SW480 (cell line): ENCODE measurements at regions not wholly inside any gene's neighbourhood (a gene's known extent, or its start where the extent isn't known, plus 50 kb on each side); places are given as distances from the start of the nearest gene placed in this dataset.
"Not testable (repeated sequence)": the region's sequence is repeated elsewhere in the genome, so short reads cannot be mapped to it uniquely, and the experiment has no call there.

Experiments
- DNase-seq: peaks from one replicate; pipeline ENCODE4 v3.0.0-alpha.2; 2016; ENCODE audit warnings: low spot score

- no peak for DNase-seq
Observed at GRCh38 chrX:113315927-113316326, 475.3 kb upstream of the AMOT start.

- DNase-seq = no peak
Observed at GRCh38 chrX:113305496-113305895, 464.9 kb upstream of the AMOT start.

DNA sequence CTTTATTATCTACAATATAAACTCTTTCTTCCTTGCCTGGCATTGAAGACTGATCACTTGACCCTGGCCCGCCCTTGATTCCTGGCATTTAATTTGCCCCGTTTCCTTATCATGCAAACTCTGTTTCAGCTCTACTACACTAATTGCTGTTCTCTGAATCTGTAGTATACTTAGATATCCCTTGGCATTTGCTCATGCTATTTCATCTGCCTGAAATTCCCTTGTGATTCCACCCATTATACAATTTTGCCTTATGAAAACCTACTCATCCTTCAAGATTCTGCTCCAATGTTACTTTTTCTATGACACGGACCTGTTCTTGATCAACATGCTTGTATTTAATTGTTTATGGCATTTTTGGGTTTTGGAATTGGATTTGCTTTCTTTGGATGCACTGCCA, 459.9 kb upstream of the AMOT start:
- no peak for DNase-seq

- no peak for DNase-seq
Observed at GRCh38 chrX:113297437-113297836, 456.8 kb upstream of the AMOT start.

DNA sequence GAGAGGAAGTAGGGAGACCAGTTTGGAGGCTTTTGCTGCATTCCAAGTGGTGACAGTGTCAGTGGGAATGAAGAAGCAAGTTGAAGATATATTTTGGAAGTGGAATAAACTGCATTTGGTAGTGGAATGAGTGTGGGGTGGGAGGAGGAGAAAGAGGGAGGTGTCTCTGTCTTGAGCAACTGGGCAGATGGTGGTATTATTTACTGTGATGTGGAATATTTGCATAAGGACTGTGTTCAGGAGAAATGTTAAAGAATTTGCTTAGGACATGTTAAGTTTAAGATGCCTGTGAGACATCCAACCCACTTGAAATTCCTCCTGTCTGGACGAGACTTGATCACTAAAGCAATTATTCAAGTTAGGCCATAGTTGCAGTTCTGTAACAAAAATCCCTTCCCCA, 448.9 kb upstream of the AMOT start:
- no peak for DNase-seq

DNA sequence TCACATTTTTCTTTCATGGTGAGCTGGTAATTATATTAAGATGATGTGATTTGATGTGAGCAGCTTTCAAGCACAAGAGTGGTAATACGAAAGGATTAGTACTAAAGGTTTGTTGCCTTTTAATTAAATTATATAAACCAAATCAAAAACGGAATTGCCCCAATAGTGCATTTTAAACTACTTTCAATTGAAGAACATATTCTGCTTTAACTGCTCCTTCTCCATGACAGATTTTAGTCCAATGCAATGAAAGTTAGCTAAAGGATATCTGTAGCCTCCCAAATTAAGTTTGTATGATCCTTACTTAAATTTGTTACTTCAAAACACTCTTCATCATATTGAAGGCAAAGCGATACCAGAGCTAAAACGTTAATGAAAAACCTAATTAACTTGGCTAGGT, 447.1 kb upstream of the AMOT start:
- no peak for DNase-seq

- no peak for DNase-seq
Observed at GRCh38 chrX:113275804-113276203, 435.2 kb upstream of the AMOT start.

DNA sequence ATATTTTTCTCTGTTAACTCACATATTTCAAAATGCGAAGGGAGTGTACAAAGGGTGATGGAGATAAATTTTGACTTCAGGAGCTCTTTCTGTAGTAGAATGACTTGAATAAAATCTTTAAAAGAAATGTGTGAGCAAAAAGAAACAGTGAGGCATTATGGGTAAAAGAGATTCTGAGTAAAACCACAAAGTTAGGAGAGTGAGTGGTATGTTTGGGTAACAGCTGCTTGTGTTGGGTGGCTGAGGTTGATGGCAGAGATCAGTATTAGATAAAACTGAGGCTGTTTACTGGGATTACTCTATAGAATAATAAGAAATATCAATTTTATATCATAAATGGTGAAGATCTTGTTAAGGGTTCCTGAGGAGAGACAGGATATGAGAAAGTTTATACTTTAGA, 434.2 kb upstream of the AMOT start:
- DNase-seq = no peak

DNA sequence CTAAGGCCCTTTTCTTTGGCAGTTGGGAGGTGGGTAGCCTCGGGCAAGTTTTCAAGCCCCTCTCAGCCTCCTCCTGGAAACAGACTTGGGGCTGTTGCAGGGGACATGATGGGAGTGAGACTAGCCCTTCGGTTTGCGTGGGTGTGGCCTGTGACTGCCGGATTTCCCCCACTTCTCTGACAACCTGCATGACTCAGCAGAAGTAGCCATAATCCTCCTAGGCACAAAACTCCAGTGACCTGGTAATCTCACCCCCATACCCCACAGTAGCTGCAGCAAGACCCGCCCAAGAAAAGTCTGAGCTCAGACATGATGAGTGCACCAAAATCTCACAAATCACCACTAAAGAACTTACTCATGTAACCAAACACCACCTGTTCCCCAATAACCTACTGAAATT, 433.7 kb upstream of the AMOT start:
- no peak for DNase-seq

- no peak for DNase-seq
Observed at GRCh38 chrX:113269203-113269602, 428.6 kb upstream of the AMOT start.

DNA sequence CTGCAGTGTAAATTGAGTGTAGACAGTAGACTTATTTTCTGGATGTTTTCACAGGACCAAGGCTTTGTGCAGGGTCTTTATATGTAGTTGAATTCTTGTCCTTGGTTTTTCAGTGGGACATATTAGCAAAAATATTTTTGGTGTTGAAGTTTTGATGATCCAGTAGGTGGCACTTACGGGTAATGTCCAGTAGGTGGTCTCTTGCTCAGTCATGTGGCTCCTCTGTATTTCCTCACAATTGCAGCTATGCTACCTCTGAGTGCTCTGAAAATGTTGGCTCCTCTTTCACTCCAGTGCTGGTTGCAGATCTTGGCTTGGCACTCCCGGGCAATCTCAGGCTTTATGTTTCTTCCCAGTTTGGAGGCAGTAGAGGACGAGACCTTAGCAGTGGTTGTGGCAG, 419.8 kb upstream of the AMOT start:
- DNase-seq = no peak

- DNase-seq = no peak
Observed at GRCh38 chrX:113222305-113222704, 381.7 kb upstream of the AMOT start.

DNA sequence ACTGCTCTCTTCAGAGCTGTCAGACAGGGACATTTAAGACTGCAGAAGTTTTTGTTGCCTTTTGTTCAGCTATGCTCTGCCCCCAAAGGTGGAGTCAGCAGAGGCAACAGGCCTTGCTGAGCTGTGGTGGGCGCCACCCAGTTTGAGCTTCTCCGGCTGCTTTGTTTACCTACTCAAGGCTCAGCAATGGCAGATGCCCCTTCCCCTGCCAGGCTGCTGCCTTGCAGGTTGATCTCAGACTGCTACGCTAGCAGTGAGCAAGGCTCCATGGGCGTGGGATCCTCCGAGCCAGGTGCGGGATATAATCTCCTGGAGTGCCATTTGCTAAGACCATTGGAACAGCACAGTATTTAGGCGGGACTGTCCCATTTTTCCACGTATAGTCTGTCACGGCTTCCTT, 371.4 kb upstream of the AMOT start:
- DNase-seq = no peak

GRCh38 chrX:113202601-113203000, 362.0 kb upstream of the AMOT start:
- no peak for DNase-seq

GRCh38 chrX:113195949-113196348, 355.3 kb upstream of the AMOT start:
- no peak for DNase-seq

DNA sequence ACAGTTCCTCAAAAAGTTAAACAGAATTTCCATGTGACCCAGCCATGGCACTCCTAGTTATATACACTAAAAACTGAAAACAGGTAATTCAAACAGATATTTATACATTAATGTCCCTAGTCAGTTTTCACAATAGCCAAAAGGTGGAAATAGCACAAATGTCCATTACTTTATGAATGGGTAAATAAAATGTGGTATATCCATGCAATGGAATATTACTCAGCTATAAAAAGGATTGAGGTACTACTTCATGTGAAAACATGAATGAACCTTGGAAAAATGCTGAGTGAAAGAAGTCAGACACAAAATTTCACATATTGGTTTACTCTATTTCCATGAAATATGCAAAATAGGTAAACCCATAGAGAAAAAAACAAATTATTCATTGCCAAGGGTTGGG, 351.8 kb upstream of the AMOT start:
- DNase-seq = no peak

DNA sequence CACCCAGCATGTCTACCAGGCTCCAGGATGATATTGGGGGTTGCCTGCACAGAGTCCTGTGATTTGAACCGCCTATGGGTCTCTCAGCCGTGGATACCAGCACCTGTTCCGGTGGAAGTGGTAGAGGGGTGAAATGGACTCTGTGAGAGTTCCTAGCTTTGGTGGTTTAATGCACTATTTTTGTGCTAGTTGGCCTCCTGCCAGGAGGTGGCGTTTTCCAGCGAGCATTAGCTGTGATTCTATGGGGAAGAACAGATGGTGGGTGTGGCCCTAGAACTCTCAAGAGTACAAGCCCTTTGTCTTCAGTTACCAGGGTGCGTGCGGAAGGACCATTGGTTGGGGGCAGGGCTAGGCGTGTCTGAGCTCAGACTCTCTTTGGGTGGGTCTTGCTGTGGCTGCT, 316.9 kb upstream of the AMOT start:
- DNase-seq = no peak

GRCh38 chrX:113154315-113154714, 313.7 kb upstream of the AMOT start:
- not testable (repeated sequence) for DNase-seq

GRCh38 chrX:113136836-113137235, 296.2 kb upstream of the AMOT start:
- DNase-seq = no peak

DNA sequence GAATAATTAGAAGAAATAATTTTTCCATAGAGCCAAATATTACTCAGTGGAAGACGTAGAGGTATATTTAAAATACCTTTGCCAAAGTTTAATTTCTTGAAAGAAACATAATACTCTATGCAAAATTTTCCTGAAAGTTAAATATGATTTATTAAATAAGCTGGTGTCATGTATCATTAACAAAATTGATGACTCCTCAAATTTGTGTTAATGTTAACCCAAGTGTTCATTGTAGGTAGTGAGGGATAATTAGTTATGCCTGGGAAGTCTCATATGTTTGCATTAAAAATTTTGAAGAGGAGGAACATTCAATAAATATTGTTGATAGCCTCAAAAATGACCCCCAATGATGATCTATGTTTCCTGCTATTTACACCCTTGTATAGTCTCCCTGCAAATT, 292.7 kb upstream of the AMOT start:
- no peak for DNase-seq

DNA sequence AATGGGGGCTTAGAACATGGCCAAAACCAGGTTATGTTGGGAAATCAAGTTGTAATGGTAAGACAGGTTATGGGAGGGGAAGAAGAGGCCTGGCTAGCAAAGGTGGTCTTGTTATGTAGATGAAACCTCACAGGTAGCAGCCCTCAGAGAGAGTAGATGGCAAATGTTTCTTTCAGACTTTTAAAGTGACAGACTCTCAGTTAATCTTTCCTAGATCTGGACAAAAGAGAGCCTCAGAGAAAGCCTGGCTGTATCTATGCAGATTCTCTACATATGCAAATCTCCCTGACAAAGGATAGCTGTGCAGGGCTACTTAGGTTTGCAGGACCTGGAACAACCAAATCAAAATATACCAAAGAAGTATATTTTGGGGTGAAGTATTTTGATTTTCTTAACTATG, 284.1 kb upstream of the AMOT start:
- DNase-seq = no peak

DNA sequence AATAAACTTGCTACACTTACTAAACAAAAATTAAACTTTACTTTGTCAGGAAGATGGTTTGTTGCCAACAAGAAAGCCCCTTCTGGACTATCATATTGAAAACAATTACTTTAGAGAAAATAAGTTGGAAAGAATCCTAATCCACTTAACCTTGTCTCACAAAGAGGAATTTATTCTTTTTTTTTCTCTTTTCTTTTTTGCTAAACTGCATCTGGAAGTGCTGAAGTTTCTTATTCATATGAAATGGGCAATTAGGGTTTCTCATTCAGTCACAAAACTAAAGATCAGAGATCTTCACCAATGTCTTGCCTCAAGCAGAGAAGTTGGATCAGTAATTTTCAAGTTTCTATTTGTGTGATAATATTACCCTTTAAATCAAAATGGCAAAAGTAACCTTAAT, 234.9 kb upstream of the AMOT start:
- no peak for DNase-seq

DNA sequence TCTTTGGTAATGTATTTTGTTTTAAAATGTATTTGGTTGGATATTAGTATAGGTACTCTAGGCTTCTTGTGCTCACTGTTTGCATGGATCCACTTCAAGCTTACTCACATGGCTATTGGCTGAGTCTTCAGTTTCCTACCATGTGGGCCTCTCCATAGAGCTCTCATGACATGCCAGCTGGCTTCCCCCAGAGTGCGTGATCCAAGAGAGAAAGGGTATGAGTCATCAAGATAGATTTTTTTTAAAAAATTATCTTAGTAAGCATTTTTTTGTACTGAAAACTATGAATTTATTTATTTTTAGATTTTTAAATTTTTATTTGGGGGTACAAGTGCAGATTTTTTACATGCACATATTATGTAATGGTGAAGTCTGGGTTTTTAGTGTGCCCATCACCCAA, 219.1 kb upstream of the AMOT start:
- no peak for DNase-seq

GRCh38 chrX:113058634-113059033, 218.0 kb upstream of the AMOT start:
- DNase-seq = peak; percentile 2

- no peak for DNase-seq
Observed at GRCh38 chrX:113048896-113049295, 208.3 kb upstream of the AMOT start.
